HepG2 (cell line): ENCODE measurements at regions not wholly inside any gene's neighbourhood (a gene's known extent, or its start where the extent isn't known, plus 50 kb on each side); places are given as distances from the start of the nearest gene placed in this dataset.
"Not testable (repeated sequence)": the region's sequence is repeated elsewhere in the genome, so short reads cannot be mapped to it uniquely, and the experiment has no call there.

Experiments used
- ATAC-seq: fragments of 200-7000 bp; cut with Tn5 transposase; 3 replicates; pipeline ENCODE4 v1.9.1; 2020; ENCODE audit warnings: mild to moderate bottlenecking, moderate library complexity
- BruUV-seq: library from RNA; stranded (reverse); fragments of 400-500 nt; replicated peaks from 2 replicates; lab custom pipeline; 2021; lab: Mats Ljungman, UMichigan
- CTCF ChIA-PET: fragments of 300-600 bp; formaldehyde crosslinking; extraction: SDS; loops from one replicate; lab custom pipeline; 2021; ENCODE audit warnings: low total read pairs, inconsistent platforms, low intra/inter-chr PET ratio; lab: Yijun Ruan, JAX
- POLR2A ChIA-PET: fragments of 350-600 bp; sonication (Branson Sonifier 250); formaldehyde crosslinking; loops from one replicate; lab custom pipeline; 2020; ENCODE audit warnings: antibody characterized with exemption, inconsistent platforms; lab: Yijun Ruan, JAX
- DNase-seq: peaks from one replicate; pipeline ENCODE4 v3.0.0-alpha.2; 2015; ENCODE audit warnings: low spot score
- FAIRE-seq: peaks from 3 replicates; lab custom pipeline; 2011; peaks lifted over from hg19 to GRCh38; lab: Jason Lieb, UNC
- H2AFZ ChIP-seq: one replicate; pipeline ENCODE4 v1.6.1; 2011; ENCODE audit warnings: low read length, inconsistent platforms
- H3K27ac ChIP-seq: fragments of 300-600 bp; 3 replicates; pipeline ENCODE4 v1.8.0; 2011; ENCODE audit warnings: mixed run types, mild to moderate bottlenecking, mixed read lengths, low read length, inconsistent platforms; ENCODE audit not compliant: insufficient read depth; ENCODE audit errors: extremely low read length
- H3K27me3 ChIP-seq, 2 experiments: fragments of 200-600 bp in 1 of 2; 2 replicates in 1 of 2; 3 replicates in 1 of 2; pipeline versions ENCODE4 v1.6.0 to v1.8.0; 2011; ENCODE audit warnings: low read length in 2 of 2, mild to moderate bottlenecking in 2 of 2, moderate library complexity in 2 of 2, inconsistent platforms in 1 of 2; ENCODE audit not compliant: insufficient read depth in 2 of 2, control insufficient read depth in 1 of 2
- H3K36me3 ChIP-seq, 2 experiments: fragments of 200-600 bp in 1 of 2; replicated peaks in 1 of 2; 2 replicates in 1 of 2; 3 replicates in 1 of 2; pipeline versions ENCODE4 v1.5.1 to v1.8.0; 2011; ENCODE audit warnings: low read length in 2 of 2, inconsistent platforms in 1 of 2; ENCODE audit not compliant: insufficient read depth in 2 of 2, control insufficient read depth in 1 of 2
- H3K4me1 ChIP-seq: 2 replicates; pipeline ENCODE4 v1.5.1; 2012; ENCODE audit warnings: low read length, inconsistent platforms; ENCODE audit not compliant: insufficient read depth
- H3K4me2 ChIP-seq: 2 replicates; pipeline ENCODE4 v1.6.0; 2011; ENCODE audit warnings: low read depth, low read length, inconsistent platforms
- H3K4me3 ChIP-seq, 3 experiments: fragments of 200-600 bp in 1 of 3; sonication (generic), shearing (Covaris generic) in 1 of 3; replicated peaks in 1 of 3; 2 replicates each; pipeline ENCODE4 v1.5.1; 2011 to 2016; ENCODE audit warnings: low read length in 3 of 3, inconsistent platforms in 2 of 3, low read depth in 2 of 3, mild to moderate bottlenecking in 2 of 3, control low read depth in 1 of 3, mixed read lengths in 1 of 3; ENCODE audit not compliant: insufficient read depth in 1 of 3
- H3K79me2 ChIP-seq: one replicate; pipeline ENCODE4 v1.6.1; 2011; ENCODE audit warnings: low read length, inconsistent platforms; ENCODE audit not compliant: insufficient read depth
- H3K9ac ChIP-seq: 2 replicates; pipeline ENCODE4 v1.6.0; 2011; ENCODE audit warnings: mild to moderate bottlenecking, low read depth, low read length, inconsistent platforms; ENCODE audit not compliant: insufficient read depth
- H3K9me3 ChIP-seq: 2 replicates; pipeline ENCODE4 v1.5.1; 2012; ENCODE audit warnings: mild to moderate bottlenecking, low read length
- H4K20me1 ChIP-seq: 2 replicates; pipeline ENCODE4 v1.6.0; 2011; ENCODE audit warnings: inconsistent platforms, mild to moderate bottlenecking, low read length, moderate library complexity; ENCODE audit not compliant: insufficient read depth
- KLF6 ChIP-seq: IDR thresholded peaks from 2 replicates; pipeline ENCODE4 v1.8.0; 2016; ENCODE audit warnings: missing biosample characterization, missing genetic modification reagents
- NKX3-1 ChIP-seq: sonication (generic); formaldehyde crosslinking; IDR thresholded peaks from 2 replicates; pipeline ENCODE4 v1.5.0; 2020; ENCODE audit warnings: missing genetic modification reagents
- TMF1 ChIP-seq: sonication (generic); formaldehyde crosslinking; IDR thresholded peaks from 2 replicates; pipeline ENCODE4 v1.8.1; 2022; ENCODE audit warnings: low read depth, missing genetic modification reagents
- ZNF766 ChIP-seq: sonication (generic); formaldehyde crosslinking; IDR thresholded peaks from 2 replicates; pipeline ENCODE4 v1.5.0; 2020; ENCODE audit warnings: missing genetic modification reagents, borderline replicate concordance
- WGBS: methylation state at CpG from one replicate; pipeline ENCODE4 v1.1.6; 2017; ENCODE audit warnings: low lambda C conversion rate; 5-methylcytosine and 5-hydroxymethylcytosine counted together
- in situ Hi-C: cut with HindIII; loops from 2 replicates; pipeline ENCODE4 v1.10.0; 2017; ENCODE audit warnings: low pct_unique_long_range_greater_than_20kb; ENCODE audit not compliant: extremely low pct_ligation_motif_present
- intact Hi-C: fragments of 100-400 bp; cut with micrococcal nuclease; formaldehyde crosslinking; loops from one replicate; pipeline ENCODE4 v1.10.0; 2022; ENCODE audit not compliant: unreplicated experiment
- TF ChIP-seq, protein P1 (sequence below): sonication (generic); formaldehyde crosslinking; conservative IDR thresholded peaks from 2 replicates; pipeline ENCODE4 v1.4.0; 2020; ENCODE audit warnings: missing genetic modification reagents
- TF ChIP-seq, protein P2 (sequence below): sonication (generic); formaldehyde crosslinking; IDR thresholded peaks from 2 replicates; pipeline ENCODE4 v1.9.0; 2021; ENCODE audit warnings: mild to moderate bottlenecking, missing genetic modification reagents
- TF ChIP-seq, protein P3 (sequence below): IDR thresholded peaks from 2 replicates; pipeline ENCODE4 v1.6.1; 2016; ENCODE audit warnings: mild to moderate bottlenecking, missing biosample characterization, missing genetic modification reagents

DNA sequence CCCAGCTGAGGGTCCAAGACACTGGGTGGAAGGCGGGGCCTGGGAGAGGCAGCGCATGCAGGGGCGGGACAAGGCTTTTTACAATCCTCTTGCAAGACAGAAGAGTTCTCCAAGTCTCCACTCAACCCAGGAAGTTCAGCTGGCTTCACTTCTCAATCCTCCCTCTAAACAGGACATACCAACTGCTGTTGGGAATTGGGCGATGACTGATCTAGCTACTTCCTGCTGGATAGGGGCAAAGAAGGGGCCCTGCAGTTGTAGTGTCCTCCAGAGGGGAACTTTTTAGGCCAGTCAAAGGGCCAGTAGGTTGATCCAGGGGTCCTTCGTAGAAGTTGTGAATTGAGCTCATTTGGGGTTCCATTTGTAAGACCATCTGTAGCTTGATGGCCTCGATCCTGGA is 94.6 kb upstream of the TERB2 start (continued):
- TF ChIP-seq, protein P1, sequence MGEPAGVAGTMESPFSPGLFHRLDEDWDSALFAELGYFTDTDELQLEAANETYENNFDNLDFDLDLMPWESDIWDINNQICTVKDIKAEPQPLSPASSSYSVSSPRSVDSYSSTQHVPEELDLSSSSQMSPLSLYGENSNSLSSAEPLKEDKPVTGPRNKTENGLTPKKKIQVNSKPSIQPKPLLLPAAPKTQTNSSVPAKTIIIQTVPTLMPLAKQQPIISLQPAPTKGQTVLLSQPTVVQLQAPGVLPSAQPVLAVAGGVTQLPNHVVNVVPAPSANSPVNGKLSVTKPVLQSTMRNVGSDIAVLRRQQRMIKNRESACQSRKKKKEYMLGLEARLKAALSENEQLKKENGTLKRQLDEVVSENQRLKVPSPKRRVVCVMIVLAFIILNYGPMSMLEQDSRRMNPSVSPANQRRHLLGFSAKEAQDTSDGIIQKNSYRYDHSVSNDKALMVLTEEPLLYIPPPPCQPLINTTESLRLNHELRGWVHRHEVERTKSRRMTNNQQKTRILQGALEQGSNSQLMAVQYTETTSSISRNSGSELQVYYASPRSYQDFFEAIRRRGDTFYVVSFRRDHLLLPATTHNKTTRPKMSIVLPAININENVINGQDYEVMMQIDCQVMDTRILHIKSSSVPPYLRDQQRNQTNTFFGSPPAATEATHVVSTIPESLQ (CRISPR knock-in tag): no peak
- TF ChIP-seq, protein P2, sequence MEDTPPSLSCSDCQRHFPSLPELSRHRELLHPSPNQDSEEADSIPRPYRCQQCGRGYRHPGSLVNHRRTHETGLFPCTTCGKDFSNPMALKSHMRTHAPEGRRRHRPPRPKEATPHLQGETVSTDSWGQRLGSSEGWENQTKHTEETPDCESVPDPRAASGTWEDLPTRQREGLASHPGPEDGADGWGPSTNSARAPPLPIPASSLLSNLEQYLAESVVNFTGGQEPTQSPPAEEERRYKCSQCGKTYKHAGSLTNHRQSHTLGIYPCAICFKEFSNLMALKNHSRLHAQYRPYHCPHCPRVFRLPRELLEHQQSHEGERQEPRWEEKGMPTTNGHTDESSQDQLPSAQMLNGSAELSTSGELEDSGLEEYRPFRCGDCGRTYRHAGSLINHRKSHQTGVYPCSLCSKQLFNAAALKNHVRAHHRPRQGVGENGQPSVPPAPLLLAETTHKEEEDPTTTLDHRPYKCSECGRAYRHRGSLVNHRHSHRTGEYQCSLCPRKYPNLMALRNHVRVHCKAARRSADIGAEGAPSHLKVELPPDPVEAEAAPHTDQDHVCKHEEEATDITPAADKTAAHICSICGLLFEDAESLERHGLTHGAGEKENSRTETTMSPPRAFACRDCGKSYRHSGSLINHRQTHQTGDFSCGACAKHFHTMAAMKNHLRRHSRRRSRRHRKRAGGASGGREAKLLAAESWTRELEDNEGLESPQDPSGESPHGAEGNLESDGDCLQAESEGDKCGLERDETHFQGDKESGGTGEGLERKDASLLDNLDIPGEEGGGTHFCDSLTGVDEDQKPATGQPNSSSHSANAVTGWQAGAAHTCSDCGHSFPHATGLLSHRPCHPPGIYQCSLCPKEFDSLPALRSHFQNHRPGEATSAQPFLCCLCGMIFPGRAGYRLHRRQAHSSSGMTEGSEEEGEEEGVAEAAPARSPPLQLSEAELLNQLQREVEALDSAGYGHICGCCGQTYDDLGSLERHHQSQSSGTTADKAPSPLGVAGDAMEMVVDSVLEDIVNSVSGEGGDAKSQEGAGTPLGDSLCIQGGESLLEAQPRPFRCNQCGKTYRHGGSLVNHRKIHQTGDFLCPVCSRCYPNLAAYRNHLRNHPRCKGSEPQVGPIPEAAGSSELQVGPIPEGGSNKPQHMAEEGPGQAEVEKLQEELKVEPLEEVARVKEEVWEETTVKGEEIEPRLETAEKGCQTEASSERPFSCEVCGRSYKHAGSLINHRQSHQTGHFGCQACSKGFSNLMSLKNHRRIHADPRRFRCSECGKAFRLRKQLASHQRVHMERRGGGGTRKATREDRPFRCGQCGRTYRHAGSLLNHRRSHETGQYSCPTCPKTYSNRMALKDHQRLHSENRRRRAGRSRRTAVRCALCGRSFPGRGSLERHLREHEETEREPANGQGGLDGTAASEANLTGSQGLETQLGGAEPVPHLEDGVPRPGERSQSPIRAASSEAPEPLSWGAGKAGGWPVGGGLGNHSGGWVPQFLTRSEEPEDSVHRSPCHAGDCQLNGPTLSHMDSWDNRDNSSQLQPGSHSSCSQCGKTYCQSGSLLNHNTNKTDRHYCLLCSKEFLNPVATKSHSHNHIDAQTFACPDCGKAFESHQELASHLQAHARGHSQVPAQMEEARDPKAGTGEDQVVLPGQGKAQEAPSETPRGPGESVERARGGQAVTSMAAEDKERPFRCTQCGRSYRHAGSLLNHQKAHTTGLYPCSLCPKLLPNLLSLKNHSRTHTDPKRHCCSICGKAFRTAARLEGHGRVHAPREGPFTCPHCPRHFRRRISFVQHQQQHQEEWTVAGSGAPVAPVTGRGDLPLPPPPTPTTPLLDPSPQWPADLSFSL: no peak
- TF ChIP-seq ZNF766 (no peak), KLF6 (CRISPR knock-in tag) (no peak), TMF1 (CRISPR knock-in tag) (no peak), NKX3-1 (CRISPR knock-in tag) (no peak)
- TF ChIP-seq, protein P3, sequence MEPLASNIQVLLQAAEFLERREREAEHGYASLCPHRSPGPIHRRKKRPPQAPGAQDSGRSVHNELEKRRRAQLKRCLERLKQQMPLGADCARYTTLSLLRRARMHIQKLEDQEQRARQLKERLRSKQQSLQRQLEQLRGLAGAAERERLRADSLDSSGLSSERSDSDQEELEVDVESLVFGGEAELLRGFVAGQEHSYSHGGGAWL (CRISPR knock-in tag): no peak

DNA sequence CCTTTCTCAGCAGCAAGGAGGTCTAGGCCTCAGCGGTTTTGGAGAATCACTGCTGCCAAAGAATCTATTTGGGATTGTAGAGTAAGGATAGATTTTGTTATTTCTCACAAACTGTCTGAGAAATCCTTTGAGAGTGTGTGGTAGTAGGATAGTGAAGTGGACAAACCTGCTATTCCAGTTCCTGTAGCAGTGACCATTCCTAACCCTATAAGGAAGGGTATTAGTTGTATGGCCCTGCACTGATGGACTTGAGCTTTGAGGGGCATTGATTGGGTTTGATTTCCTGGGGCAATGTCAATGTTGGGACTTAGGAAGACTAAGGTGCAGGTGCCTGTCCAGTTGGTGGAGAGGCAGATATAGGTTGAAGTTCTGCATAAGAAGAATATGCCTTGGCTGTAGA is 93.6 kb upstream of the TERB2 start:
- BruUV-seq, H3K9me3 ChIP-seq, H3K4me3 ChIP-seq, DNase-seq, H3K4me2 ChIP-seq, H3K27ac ChIP-seq, H3K36me3 ChIP-seq, H3K79me2 ChIP-seq, CTCF ChIA-PET, intact Hi-C loops, FAIRE-seq, in situ Hi-C loops, H4K20me1 ChIP-seq, POLR2A ChIA-PET, ATAC-seq, H3K27me3 ChIP-seq, H2AFZ ChIP-seq, H3K9ac ChIP-seq: not testable (repeated sequence)
- 60% methylated on average over 1 of the region's 1 CpG for WGBS
- H3K4me1 ChIP-seq: peaks cover 19% of the 10 kb centered on the region
